IMR-90 (cell line): ENCODE measurements at regions not wholly inside any gene's neighbourhood (a gene's known extent, or its start where the extent isn't known, plus 50 kb on each side); places are given as distances from the start of the nearest gene placed in this dataset.

ENCODE experiments used
- ATAC-seq: fragments of 200-7000 bp; cut with Tn5 transposase; 2 replicates; pipeline ENCODE4 v1.9.1; 2020; ENCODE audit warnings: low read depth, mild to moderate bottlenecking, moderate library complexity
- BruUV-seq: library from RNA; stranded (reverse); fragments of 400-500 nt; replicated peaks from 2 replicates; lab custom pipeline; 2021; lab: Mats Ljungman, UMichigan
- CTCF ChIA-PET: fragments of 300-600 bp; formaldehyde crosslinking; extraction: SDS; loops from one replicate; lab custom pipeline; 2021; ENCODE audit warnings: antibody characterized with exemption; lab: Yijun Ruan, JAX
- POLR2A ChIA-PET: fragments of 300-600 bp; sonication (Branson Sonifier 250); formaldehyde crosslinking; loops from one replicate; lab custom pipeline; 2022; ENCODE audit warnings: antibody characterized with exemption; ENCODE audit not compliant: unreplicated experiment; lab: Charles Lee
- DNase-seq: peaks from one replicate; pipeline ENCODE4 v3.0.0; 2013
- H2AFZ ChIP-seq: replicated peaks from 2 replicates; pipeline ENCODE3; 2013; ENCODE audit warnings: low read length, mild to moderate bottlenecking; ENCODE audit not compliant: poor library complexity
- H2AK5ac ChIP-seq: 2 replicates; pipeline ENCODE4 v1.6.1; 2013; ENCODE audit warnings: low read depth, low read length, inconsistent platforms
- H2AK9ac ChIP-seq: replicated peaks from 2 replicates; pipeline ENCODE3; 2013; ENCODE audit warnings: mild to moderate bottlenecking, low read depth, low read length, moderate library complexity; ENCODE audit not compliant: poor library complexity
- H2BK120ac ChIP-seq: 2 replicates; pipeline ENCODE4 v1.6.1; 2013; ENCODE audit warnings: low read depth, low read length, inconsistent platforms
- H2BK15ac ChIP-seq: 3 replicates; pipeline ENCODE4 v1.6.1; 2013; ENCODE audit warnings: low read depth, low read length, inconsistent platforms
- H2BK20ac ChIP-seq: 2 replicates; pipeline ENCODE4 v1.6.1; 2013; ENCODE audit warnings: low read depth, mild to moderate bottlenecking, inconsistent platforms, low read length, moderate library complexity
- H2BK5ac ChIP-seq: 2 replicates; pipeline ENCODE4 v1.6.1; 2013; ENCODE audit warnings: mild to moderate bottlenecking, low read depth, low read length, inconsistent platforms; ENCODE audit not compliant: poor library complexity, severe bottlenecking
- H3K14ac ChIP-seq: replicated peaks from 2 replicates; pipeline ENCODE4 v1.6.1; 2013; ENCODE audit warnings: low read depth, low read length, inconsistent platforms
- H3K18ac ChIP-seq: 2 replicates; pipeline ENCODE4 v1.6.1; 2013; ENCODE audit warnings: low read depth, low read length, control low read depth
- H3K23ac ChIP-seq: 2 replicates; pipeline ENCODE4 v1.6.1; 2013; ENCODE audit warnings: low read depth, low read length, inconsistent platforms
- H3K27ac ChIP-seq: 2 replicates; pipeline ENCODE4 v1.5.1; 2013; ENCODE audit warnings: mild to moderate bottlenecking, control low read depth, low read length; ENCODE audit not compliant: insufficient read depth
- H3K27me3 ChIP-seq: 2 replicates; pipeline ENCODE4 v1.6.1; 2013; ENCODE audit warnings: low read length; ENCODE audit not compliant: control insufficient read depth, insufficient read depth
- H3K36me3 ChIP-seq: 2 replicates; pipeline ENCODE4 v1.6.1; 2013; ENCODE audit warnings: low read length, mixed read lengths; ENCODE audit not compliant: control insufficient read depth, insufficient read depth
- H3K4ac ChIP-seq: 2 replicates; pipeline ENCODE4 v1.6.1; 2013; ENCODE audit warnings: low read depth, low read length, inconsistent platforms
- H3K4me1 ChIP-seq: 2 replicates; pipeline ENCODE4 v1.6.1; 2013; ENCODE audit warnings: low read length, mixed read lengths; ENCODE audit not compliant: control insufficient read depth, insufficient read depth
- H3K4me2 ChIP-seq: 2 replicates; pipeline ENCODE4 v1.6.1; 2013; ENCODE audit warnings: low read depth, mild to moderate bottlenecking, control low read depth, low read length, moderate library complexity
- H3K4me3 ChIP-seq: 2 replicates; pipeline ENCODE4 v1.5.1; 2013; ENCODE audit warnings: low read depth, mild to moderate bottlenecking, control low read depth, low read length, moderate library complexity; ENCODE audit not compliant: insufficient read depth
- H3K56ac ChIP-seq: 2 replicates; pipeline ENCODE4 v1.6.1; 2013; ENCODE audit warnings: low read length, inconsistent platforms; ENCODE audit not compliant: insufficient read depth; ENCODE audit errors: extremely low read depth
- H3K79me1 ChIP-seq, 2 experiments: 2 replicates each; pipeline ENCODE4 v1.6.1; 2013; ENCODE audit warnings: low read length in 2 of 2, inconsistent platforms in 1 of 2, low read depth in 1 of 2
- H3K9ac ChIP-seq: 2 replicates; pipeline ENCODE4 v1.6.1; 2013; ENCODE audit warnings: low read depth, low read length, control low read depth
- H3K9me1 ChIP-seq: 2 replicates; pipeline ENCODE4 v1.6.1; 2013; ENCODE audit warnings: low read length, inconsistent platforms; ENCODE audit not compliant: insufficient read depth
- H3K9me3 ChIP-seq: 2 replicates; pipeline ENCODE4 v1.6.1; 2013; ENCODE audit warnings: low read length; ENCODE audit not compliant: control insufficient read depth, insufficient read depth
- H4K20me1 ChIP-seq: 2 replicates; pipeline ENCODE4 v1.6.1; 2013; ENCODE audit warnings: low read length, inconsistent platforms; ENCODE audit not compliant: insufficient read depth
- H4K5ac ChIP-seq: 2 replicates; pipeline ENCODE4 v1.6.1; 2013; ENCODE audit warnings: mild to moderate bottlenecking, low read depth, low read length, control low read depth
- H4K8ac ChIP-seq, 2 experiments: 2 replicates each; pipeline ENCODE4 v1.6.1; 2013; ENCODE audit warnings: low read depth in 2 of 2, low read length in 2 of 2, control low read depth in 1 of 2, inconsistent platforms in 1 of 2
- H4K91ac ChIP-seq: 2 replicates; pipeline ENCODE4 v1.6.1; 2013; ENCODE audit warnings: low read depth, low read length, inconsistent platforms; ENCODE audit not compliant: insufficient read depth
- BHLHE40 ChIP-seq: fragments of 150-350 bp; IDR thresholded peaks from 2 replicates; pipeline ENCODE4 v1.6.1; 2016; ENCODE audit warnings: mild to moderate bottlenecking, low read depth, low read length
- CEBPB ChIP-seq: IDR thresholded peaks from 2 replicates; pipeline ENCODE4 v1.6.1; 2012; ENCODE audit warnings: low read depth, low read length, improper control_type of control experiment
- CHD1 ChIP-seq: IDR thresholded peaks from 2 replicates; pipeline ENCODE4 v1.6.1; 2012; ENCODE audit warnings: low read depth, low read length, improper control_type of control experiment
- CTCF ChIP-seq: conservative IDR thresholded peaks from 2 replicates; pipeline ENCODE4 v1.5.1; 2012; ENCODE audit warnings: mild to moderate bottlenecking, low read depth, low read length, improper control_type of control experiment
- ELK1 ChIP-seq: fragments of 150-350 bp; IDR thresholded peaks from 2 replicates; pipeline ENCODE4 v1.6.1; 2016; ENCODE audit warnings: low read depth, mild to moderate bottlenecking, low read length, moderate library complexity, borderline replicate concordance
- FOS ChIP-seq: fragments of 150-350 bp; IDR thresholded peaks from 2 replicates; pipeline ENCODE4 v1.6.1; 2016; ENCODE audit warnings: low read depth, low read length
- MAFK ChIP-seq: IDR thresholded peaks from 2 replicates; pipeline ENCODE4 v1.6.1; 2012; ENCODE audit warnings: low read depth, low read length, improper control_type of control experiment
- MAZ ChIP-seq: IDR thresholded peaks from 2 replicates; pipeline ENCODE4 v1.6.1; 2012; ENCODE audit warnings: low read depth, mild to moderate bottlenecking, low read length, improper control_type of control experiment, moderate library complexity, borderline replicate concordance
- MXI1 ChIP-seq: IDR thresholded peaks from 2 replicates; pipeline ENCODE4 v1.6.1; 2012; ENCODE audit warnings: low read depth, mild to moderate bottlenecking, low read length, moderate library complexity, borderline replicate concordance
- NFE2L2 ChIP-seq: fragments of 150-350 bp; IDR thresholded peaks from 2 replicates; pipeline ENCODE4 v1.6.1; 2016; ENCODE audit warnings: low read depth, mild to moderate bottlenecking, low read length
- POLR2A ChIP-seq: IDR thresholded peaks from 2 replicates; pipeline ENCODE4 v1.6.1; 2012; ENCODE audit warnings: mild to moderate bottlenecking, low read depth, low read length
- RAD21 ChIP-seq: IDR thresholded peaks from 2 replicates; pipeline ENCODE4 v1.6.1; 2012; ENCODE audit warnings: low read length, improper control_type of control experiment
- RCOR1 ChIP-seq: IDR thresholded peaks from 2 replicates; pipeline ENCODE4 v1.6.1; 2012; ENCODE audit warnings: mild to moderate bottlenecking, low read length, improper control_type of control experiment; ENCODE audit not compliant: insufficient replicate concordance
- RFX5 ChIP-seq: IDR thresholded peaks from 2 replicates; pipeline ENCODE4 v1.8.0; 2012; ENCODE audit warnings: low read depth, mild to moderate bottlenecking, low read length, moderate library complexity
- SMC3 ChIP-seq: fragments of 150-350 bp; IDR thresholded peaks from 2 replicates; pipeline ENCODE4 v1.6.1; 2016; ENCODE audit warnings: low read depth, mild to moderate bottlenecking, antibody characterized with exemption, low read length, moderate library complexity
- USF2 ChIP-seq: fragments of 150-350 bp; IDR thresholded peaks from 2 replicates; pipeline ENCODE4 v1.6.1; 2017; ENCODE audit warnings: mild to moderate bottlenecking, antibody characterized with exemption, low read length, low read depth
- WGBS, 2 experiments: methylation state at CpG; one replicate each; pipeline versions ENCODE4 v1.1.5 to v1.1.7; 2013; ENCODE audit warnings: missing lambda C conversion rate in 2 of 2; ENCODE audit not compliant: insufficient read length in 1 of 2; ENCODE audit errors: extremely low coverage in 2 of 2; 5-methylcytosine and 5-hydroxymethylcytosine counted together
- dilution Hi-C: fragments of 300-500 bp; cut with HindIII; formaldehyde crosslinking; loops from one replicate; pipeline ENCODE4 v1.14.3; 2018; ENCODE audit warnings: low sequenced_read_pairs; ENCODE audit not compliant: unreplicated experiment
- in situ Hi-C: fragments of 300-500 bp; cut with MboI; formaldehyde crosslinking; loops from 3 replicates; pipeline ENCODE4 v1.14.3; 2019; ENCODE audit warnings: low sequenced_read_pairs, inconsistent platforms, mixed read lengths
- intact Hi-C: fragments of 100-400 bp; cut with micrococcal nuclease; formaldehyde crosslinking; loops from 2 replicates; pipeline ENCODE4 v1.10.0; 2022

GRCh38 chr10:7008645-7009044 is 402.2 kb downstream of the SFMBT2 start:
- Histone ChIP-seq H2AK9ac (no peak overlapping the region), H4K91ac (no peak overlapping the region), H3K9me1 (no peaks in the 10 kb centered on the region), H2AK5ac (no peak overlapping the region), H3K56ac (no peak overlapping the region), H3K9ac (no peak overlapping the region), H2BK120ac (no peak overlapping the region), H2BK15ac (no peak overlapping the region), H3K18ac (no peak overlapping the region), H2AFZ (no peak overlapping the region), H3K79me1 (no peaks in the 10 kb centered on the region), H2BK20ac (no peak overlapping the region), H3K4me2 (no peak overlapping the region), H4K20me1 (no peaks in the 10 kb centered on the region), H3K23ac (no peak overlapping the region), H4K5ac (no peak overlapping the region), H3K27me3 (no peaks in the 10 kb centered on the region), H3K4ac (no peak overlapping the region), H4K8ac (no peak overlapping the region), H3K14ac (no peak overlapping the region), H3K4me1 (no peaks in the 10 kb centered on the region), H3K36me3 (no peaks in the 10 kb centered on the region), H2BK5ac (no peak overlapping the region), H3K4me3 (no peak overlapping the region), H3K27ac (no peak overlapping the region), H3K9me3 (no peaks in the 10 kb centered on the region)
- POLR2A ChIA-PET = no interaction called here
- BruUV-seq = no TSS peak
- ATAC-seq (no peak), DNase-seq (no peak)
- WGBS, 2 experiments = 100% methylated on average over 1 of the region's 2 CpGs; no CpG with 5 or more reads in 1 of the 2 experiments
- intact Hi-C loops = no loop called here
- dilution Hi-C loops = no loop called here
- in situ Hi-C loops = no loop called here
- CTCF ChIA-PET = no interaction called here
- TF ChIP-seq RFX5 (no peak), CHD1 (no peak), NFE2L2 (no peak), MXI1 (no peak), CEBPB (no peak), FOS (no peak), BHLHE40 (no peak), MAZ (no peak), POLR2A (no peak), CTCF (no peak), RAD21 (no peak), RCOR1 (no peak), USF2 (no peak), ELK1 (no peak), SMC3 (no peak), MAFK (no peak)
